Glutamatergic neuron (in vitro differentiated cells): ENCODE measurements at regions not wholly inside any gene's neighbourhood (a gene's known extent, or its start where the extent isn't known, plus 50 kb on each side); places are given as distances from the start of the nearest gene placed in this dataset.

Experiments
- DNase-seq: peaks from one replicate; pipeline ENCODE4 v3.0.0; 2022
- H3K27ac Mint-ChIP-seq: one replicate; pipeline ENCODE4 v1.8.0; 2020; ENCODE audit warnings: mild to moderate bottlenecking, mixed read lengths, inconsistent platforms; ENCODE audit not compliant: unreplicated experiment
- H3K27me3 Mint-ChIP-seq: one replicate; pipeline ENCODE4 v1.8.0; 2020; ENCODE audit warnings: mild to moderate bottlenecking, moderate library complexity, mixed read lengths, inconsistent platforms; ENCODE audit not compliant: unreplicated experiment
- H3K36me3 Mint-ChIP-seq: one replicate; pipeline ENCODE4 v1.8.0; 2020; ENCODE audit warnings: mild to moderate bottlenecking, mixed read lengths, inconsistent platforms; ENCODE audit not compliant: unreplicated experiment
- H3K4me1 Mint-ChIP-seq: one replicate; pipeline ENCODE4 v1.8.0; 2020; ENCODE audit warnings: mild to moderate bottlenecking, low read depth, mixed read lengths, inconsistent platforms; ENCODE audit not compliant: unreplicated experiment
- H3K4me3 Mint-ChIP-seq: one replicate; pipeline ENCODE4 v1.8.0; 2020; ENCODE audit warnings: mild to moderate bottlenecking, mixed read lengths, inconsistent platforms; ENCODE audit not compliant: unreplicated experiment
- H3K9me3 Mint-ChIP-seq: one replicate; pipeline ENCODE4 v1.8.0; 2020; ENCODE audit warnings: mild to moderate bottlenecking, moderate library complexity, mixed read lengths, inconsistent platforms; ENCODE audit not compliant: unreplicated experiment
- CTCF ChIP-seq: fragments of 200-600 bp; sonication (generic); IDR thresholded peaks from one replicate; pipeline ENCODE4 v1.5.0; 2021; ENCODE audit not compliant: partially characterized antibody, unreplicated experiment

- no peak for DNase-seq
- Mint-ChIP-seq H3K4me1 (no peaks in the 10 kb centered on the region), H3K27ac (no peak overlapping the region), H3K27me3 (no peaks in the 10 kb centered on the region), H3K36me3 (no peaks in the 10 kb centered on the region), H3K4me3 (no peak overlapping the region), H3K9me3 (no peaks in the 10 kb centered on the region)
- TF ChIP-seq CTCF = no peak
These were observed 308.2 kb upstream of the LRATD1 start for GRCh38 chr2:14324308-14324707.

GRCh38 chr2:14330884-14331283, 301.6 kb upstream of the LRATD1 start:
- Mint-ChIP-seq H3K27ac (no peak overlapping the region), H3K9me3 (no peaks in the 10 kb centered on the region), H3K36me3 (no peaks in the 10 kb centered on the region), H3K4me1 (no peaks in the 10 kb centered on the region), H3K4me3 (no peak overlapping the region), H3K27me3 (no peaks in the 10 kb centered on the region)
- no peak for DNase-seq
- no peak for TF ChIP-seq CTCF

- no peaks in the 10 kb centered on the region for H3K36me3 Mint-ChIP-seq
- no peaks in the 10 kb centered on the region for H3K9me3 Mint-ChIP-seq
- no peaks in the 10 kb centered on the region for H3K4me1 Mint-ChIP-seq
- no peaks in the 10 kb centered on the region for H3K27me3 Mint-ChIP-seq
- no peak for TF ChIP-seq CTCF
- DNase-seq = no peak
- no peak overlapping the region for H3K27ac Mint-ChIP-seq
- H3K4me3 Mint-ChIP-seq = no peak overlapping the region
These were observed 295.6 kb upstream of the LRATD1 start for GRCh38 chr2:14336759-14337382.

GRCh38 chr2:14340703-14341102, 291.8 kb upstream of the LRATD1 start:
- no peak for DNase-seq
- H3K4me3 Mint-ChIP-seq = no peak overlapping the region
- TF ChIP-seq CTCF = no peak
- H3K27ac Mint-ChIP-seq = no peak overlapping the region
- no peaks in the 10 kb centered on the region for H3K27me3 Mint-ChIP-seq
- H3K4me1 Mint-ChIP-seq = no peaks in the 10 kb centered on the region
- no peaks in the 10 kb centered on the region for H3K36me3 Mint-ChIP-seq
- H3K9me3 Mint-ChIP-seq = no peaks in the 10 kb centered on the region

GRCh38 chr2:14342313-14342712, 290.2 kb upstream of the LRATD1 start:
- no peak overlapping the region for H3K4me3 Mint-ChIP-seq
- no peaks in the 10 kb centered on the region for H3K9me3 Mint-ChIP-seq
- no peak for TF ChIP-seq CTCF
- H3K36me3 Mint-ChIP-seq = no peaks in the 10 kb centered on the region
- H3K27me3 Mint-ChIP-seq = no peaks in the 10 kb centered on the region
- DNase-seq = no peak
- H3K4me1 Mint-ChIP-seq = no peaks in the 10 kb centered on the region
- H3K27ac Mint-ChIP-seq = no peak overlapping the region
